NCI-H1048 (cell line): ENCODE measurements at regions not wholly inside any gene's neighbourhood (a gene's known extent, or its start where the extent isn't known, plus 50 kb on each side); places are given as distances from the start of the nearest gene placed in this dataset.
"Not testable (repeated sequence)": the region's sequence is repeated elsewhere in the genome, so short reads cannot be mapped to it uniquely, and the experiment has no call there.

Source experiments
- DNase-seq: peaks from one replicate; lab custom pipeline; 2025; lab: John Stamatoyannopoulos, UW

DNA sequence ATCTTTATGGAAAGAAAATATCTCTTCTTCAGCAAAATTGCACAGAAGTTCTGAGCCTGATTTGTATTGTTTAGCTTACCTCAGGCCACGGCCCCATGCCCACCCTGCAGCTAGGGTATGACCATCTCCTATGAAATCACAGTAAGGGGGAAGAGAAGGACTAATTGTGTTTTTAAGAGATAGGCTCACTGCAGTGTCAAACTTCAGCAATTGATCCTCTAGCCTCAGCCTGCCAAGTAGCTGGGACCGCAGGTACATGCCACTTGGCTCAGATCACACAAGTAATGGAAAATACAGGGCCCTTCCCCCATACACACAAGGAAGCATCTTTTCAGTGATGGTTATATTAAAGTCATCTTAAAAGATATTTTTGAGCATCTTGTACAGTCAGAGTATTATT, 60.0 kb downstream of the DMAC1 start:
- DNase-seq: no peak

DNA sequence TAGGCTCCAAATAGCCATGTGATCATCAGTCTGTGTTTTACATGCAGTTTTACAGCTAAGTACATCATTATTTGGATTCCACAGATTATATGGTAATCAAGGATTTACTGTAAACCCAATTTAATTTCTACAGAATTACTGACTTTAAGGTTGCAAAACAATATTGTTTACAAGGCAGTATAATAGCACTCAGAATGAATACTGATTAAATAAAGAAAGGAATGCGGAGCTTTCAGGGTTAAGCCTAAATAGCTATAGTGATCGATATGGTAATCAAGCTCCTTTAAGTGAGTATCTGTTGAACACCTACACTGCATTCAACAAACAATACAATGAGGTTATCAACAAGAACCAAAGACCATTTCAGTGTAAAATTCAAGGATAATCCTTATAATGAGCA, 64.3 kb downstream of the DMAC1 start:
- no peak for DNase-seq

- DNase-seq: no peak
These were observed 69.5 kb downstream of the DMAC1 start for GRCh38 chr9:7730164-7730445.

GRCh38 chr9:7729371-7730163, 70.0 kb downstream of the DMAC1 start:
- peak; percentile 46 for DNase-seq

GRCh38 chr9:7721291-7721690, 78.3 kb downstream of the DMAC1 start:
- DNase-seq: no peak

DNA sequence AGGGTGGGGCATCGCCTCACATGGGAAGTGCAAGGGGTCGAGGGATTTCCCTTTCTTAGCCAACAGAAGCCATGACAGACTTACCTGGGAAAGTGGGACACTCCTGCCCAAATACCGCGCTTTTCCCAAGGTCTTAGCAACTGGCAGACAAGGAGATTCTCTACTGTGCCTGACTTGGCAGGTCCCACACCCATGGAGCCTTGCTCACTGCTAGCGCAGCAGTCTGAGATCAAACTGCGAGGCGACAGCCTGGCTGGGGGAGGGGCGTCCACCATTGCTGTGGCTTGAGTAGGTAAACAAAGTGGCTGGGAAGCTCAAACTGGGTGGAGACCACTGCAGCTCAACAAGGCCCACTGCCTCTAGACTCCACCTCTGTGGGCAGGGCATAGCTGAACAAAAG, 86.5 kb downstream of the DMAC1 start:
- DNase-seq: not testable (repeated sequence)

GRCh38 chr9:7710686-7711085, 88.9 kb downstream of the DMAC1 start:
- DNase-seq: peak; percentile 64

DNA sequence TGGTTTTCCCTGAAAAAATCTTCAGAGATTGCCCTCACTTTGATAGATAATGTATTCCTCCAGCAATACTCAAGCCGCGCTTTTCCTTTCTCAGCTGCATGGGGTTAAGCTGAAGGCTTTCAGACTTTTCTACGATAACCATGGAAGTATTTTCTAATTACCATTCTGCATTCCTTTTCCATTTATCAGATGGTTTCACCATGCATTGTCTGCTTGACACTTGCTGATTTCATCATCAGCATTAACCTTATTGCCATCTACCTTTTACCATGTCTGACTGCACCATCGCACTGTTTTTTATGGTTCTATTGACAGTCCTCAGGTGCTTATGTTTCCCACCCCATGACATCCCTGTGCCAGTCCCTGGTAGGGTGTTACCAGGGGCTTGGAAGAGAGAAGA, 91.6 kb downstream of the DMAC1 start:
- DNase-seq: no peak

DNA sequence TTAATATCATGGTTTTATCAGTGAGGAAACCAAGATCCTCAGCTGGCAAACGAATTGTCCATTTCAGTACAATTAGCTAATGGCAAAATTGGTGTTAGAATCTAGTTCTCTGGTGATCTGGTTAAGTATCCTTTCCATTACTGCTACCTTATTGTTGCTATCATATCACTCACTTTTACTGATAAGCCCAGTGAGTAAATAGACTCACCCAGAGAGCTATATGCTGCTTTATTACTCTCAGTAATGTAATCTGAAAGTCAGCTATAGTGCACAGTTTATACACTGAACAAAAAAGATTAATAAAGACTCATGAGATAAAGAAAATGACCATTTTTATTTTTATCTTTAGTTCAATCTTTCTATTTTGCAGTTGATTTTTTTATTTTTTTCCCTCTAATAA, 95.0 kb downstream of the DMAC1 start:
- DNase-seq: no peak

GRCh38 chr9:7691909-7692308, 107.7 kb downstream of the DMAC1 start:
- DNase-seq: no peak

- no peak for DNase-seq
These were observed 109.6 kb downstream of the DMAC1 start for GRCh38 chr9:7690014-7690413.

- no peak for DNase-seq
These were observed 111.0 kb downstream of the DMAC1 start for GRCh38 chr9:7688626-7689025.

DNA sequence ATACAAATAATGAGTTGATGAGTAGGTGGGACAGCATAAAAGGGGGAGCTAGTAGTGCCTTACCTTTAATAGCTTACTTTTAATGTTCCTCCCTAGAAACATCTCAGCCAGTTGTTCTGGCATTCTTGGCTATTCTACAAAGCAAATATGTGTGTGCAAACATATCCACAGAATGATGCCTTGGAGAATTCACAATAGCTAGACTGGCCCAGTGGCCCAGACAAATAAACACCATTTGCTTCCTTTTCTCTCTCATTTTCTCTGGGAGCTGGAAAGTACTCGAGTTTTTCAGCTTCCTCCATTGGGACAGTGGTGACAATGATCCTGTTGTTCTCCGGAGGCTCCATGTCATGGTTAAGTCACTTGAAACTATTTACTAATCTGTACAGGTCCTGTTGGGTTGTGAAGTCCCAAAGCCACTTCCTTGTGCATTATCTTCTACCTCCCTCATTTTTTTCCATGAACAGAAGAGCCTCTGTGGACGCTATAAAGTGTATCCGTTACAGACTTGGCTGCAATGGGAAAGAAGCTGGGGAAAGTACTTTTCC, 122.9 kb downstream of the DMAC1 start:
- DNase-seq: no peak

DNA sequence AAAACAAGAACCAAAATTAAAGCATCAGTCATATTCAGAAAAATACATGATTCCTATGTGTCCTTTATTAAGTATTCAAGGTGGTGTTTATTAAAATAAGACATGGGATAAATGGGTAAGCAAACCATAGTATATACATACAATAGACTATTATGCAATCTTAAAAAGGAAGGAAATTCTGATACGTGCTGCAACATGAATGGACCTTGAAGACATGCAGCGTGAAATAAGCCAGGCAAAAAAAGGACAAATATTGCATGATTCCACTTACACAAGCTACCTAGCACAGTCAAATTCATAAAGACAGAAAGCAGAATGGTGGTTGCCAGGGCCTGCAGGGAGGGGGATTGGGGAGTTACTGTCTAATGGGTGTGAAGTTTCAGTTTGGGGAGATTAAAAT, 127.7 kb downstream of the DMAC1 start:
- no peak for DNase-seq

DNA sequence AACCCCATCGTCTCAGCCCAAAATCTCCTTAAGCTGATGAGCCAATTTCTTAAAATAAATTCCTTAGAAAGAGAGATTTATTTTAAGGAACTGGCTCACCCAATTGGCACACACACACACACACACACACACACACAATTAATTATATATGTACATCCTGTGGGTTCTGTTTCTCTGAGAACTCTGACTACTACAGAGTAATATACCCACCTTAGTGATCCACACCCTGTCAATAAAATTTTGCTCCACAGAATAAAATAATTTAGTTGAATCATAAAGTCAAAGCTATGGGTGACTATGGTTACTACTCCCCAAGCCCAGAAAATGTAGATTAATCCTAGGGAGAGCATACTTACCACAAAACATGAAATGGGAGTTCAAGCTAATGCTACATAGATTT, 131.0 kb downstream of the DMAC1 start:
- DNase-seq: no peak

GRCh38 chr9:7665874-7666273, 133.7 kb downstream of the DMAC1 start:
- no peak for DNase-seq

DNA sequence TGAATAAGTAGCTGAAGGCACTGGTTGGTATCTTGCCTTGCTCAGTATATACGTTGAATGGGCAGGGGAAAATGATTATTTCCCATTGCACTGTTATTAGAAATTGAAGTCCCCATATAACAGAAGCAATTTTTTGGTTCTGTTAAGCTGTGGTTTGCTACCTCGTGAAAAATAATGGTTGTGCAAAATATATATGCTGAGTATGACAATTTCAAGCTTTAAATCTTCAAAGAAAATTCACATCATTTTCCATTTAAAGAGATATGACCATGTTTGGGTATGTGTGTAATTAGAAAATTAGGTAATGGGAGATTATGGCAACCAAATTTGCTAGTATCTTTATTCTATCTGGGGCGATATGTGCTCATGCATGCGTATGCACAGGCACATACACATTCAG, 139.8 kb downstream of the DMAC1 start:
- DNase-seq: no peak

GRCh38 chr9:7656636-7657035, 142.9 kb downstream of the DMAC1 start:
- DNase-seq: peak; percentile 39

- DNase-seq: no peak
These were observed 146.3 kb downstream of the DMAC1 start for GRCh38 chr9:7653262-7653661.

GRCh38 chr9:7640231-7640630, 159.3 kb downstream of the DMAC1 start:
- DNase-seq: no peak

DNA sequence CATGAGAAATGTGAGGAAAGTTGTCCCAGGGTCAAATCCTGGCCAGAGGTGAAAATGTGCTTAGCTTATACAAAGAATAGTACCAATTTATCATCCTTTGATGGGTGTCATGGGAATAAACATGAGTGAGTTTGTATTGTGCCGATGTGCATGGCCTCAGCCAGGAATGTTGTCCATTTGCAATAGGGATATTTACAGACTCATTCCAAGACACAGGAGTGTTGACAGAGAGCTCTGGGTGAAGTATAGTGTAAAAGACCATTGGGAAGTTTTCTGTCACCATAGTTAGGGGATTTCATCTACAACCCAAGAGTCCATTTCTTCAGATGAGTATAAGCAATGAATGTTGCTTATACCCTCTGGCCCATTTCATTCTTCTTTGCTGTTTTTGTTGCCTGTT, 160.1 kb downstream of the DMAC1 start:
- no peak for DNase-seq

DNA sequence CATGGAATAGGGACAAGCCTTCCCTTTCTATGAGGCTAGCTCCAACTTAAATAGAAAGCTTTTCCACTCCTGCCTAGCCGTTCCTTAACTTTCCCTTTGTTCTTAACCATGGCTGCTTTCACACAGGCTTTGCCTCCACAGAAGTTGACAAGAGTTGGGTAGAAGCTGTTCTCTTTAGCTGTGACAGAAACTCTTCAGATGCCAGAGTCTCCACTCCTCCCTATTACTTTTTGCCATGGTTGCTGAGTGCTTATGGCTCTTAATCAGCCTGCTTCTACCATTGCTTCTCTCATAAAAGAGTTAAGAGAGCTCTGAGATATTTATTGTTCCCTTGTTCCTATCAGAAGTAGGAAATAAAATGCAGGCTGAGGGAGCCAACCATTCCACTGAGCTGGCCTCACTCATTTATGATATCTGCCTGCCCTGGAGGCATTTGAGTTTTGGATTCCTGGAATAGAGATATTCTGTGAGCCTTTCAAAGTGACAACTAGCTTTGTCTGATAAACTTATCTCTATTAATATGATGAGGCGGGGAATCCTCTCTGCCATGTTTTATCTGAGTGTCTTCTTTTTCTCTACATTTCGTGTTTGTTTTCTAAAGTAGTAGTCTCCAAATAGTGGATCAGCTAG, 162.6 kb downstream of the DMAC1 start:
- DNase-seq: no peak

- no peak for DNase-seq
These were observed 163.3 kb downstream of the DMAC1 start for GRCh38 chr9:7636309-7636708.

GRCh38 chr9:7626571-7627029, 173.0 kb downstream of the DMAC1 start:
- DNase-seq: not testable (repeated sequence)
